Esophagus squamous epithelium (tissue), 5 donors: ENCODE measurements at regions not wholly inside any gene's neighbourhood (a gene's known extent, or its start where the extent isn't known, plus 50 kb on each side); places are given as distances from the start of the nearest gene placed in this dataset.
"Not testable (repeated sequence)": the region's sequence is repeated elsewhere in the genome, so short reads cannot be mapped to it uniquely, and the experiment has no call there.

ENCODE experiments used
- DNase-seq: peaks from one replicate; lab custom pipeline; 2025; lab: John Stamatoyannopoulos, UW
- H3K27ac ChIP-seq, 4 donors: fragments of 200-600 bp; sonication (generic); one replicate each; pipeline ENCODE4 v1.5.1; 2016 to 2019; ENCODE audit warnings: mild to moderate bottlenecking in 1 of 4
- H3K27me3 ChIP-seq, 4 donors: fragments of 200-600 bp; sonication (generic); 1 replicate in 3 of 4; 2 replicates in 1 of 4; pipeline versions ENCODE4 v1.5.1 to v1.6.0; 2017 to 2021; ENCODE audit warnings: antibody characterized with exemption in 1 of 4
- H3K36me3 ChIP-seq, 3 donors: fragments of 200-600 bp; sonication (generic); one replicate each; pipeline ENCODE4 v1.5.1; 2016 to 2019
- H3K4me1 ChIP-seq, 3 donors: fragments of 200-600 bp; sonication (generic); one replicate each; pipeline ENCODE4 v1.5.1; 2017 to 2019
- H3K4me3 ChIP-seq, 4 donors: fragments of 200-600 bp; sonication (generic); 1 replicate in 3 of 4; 2 replicates in 1 of 4; pipeline ENCODE4 v1.5.1; 2016 to 2019; ENCODE audit warnings: mild to moderate bottlenecking in 2 of 4, moderate library complexity in 1 of 4
- H3K9me3 ChIP-seq, 3 donors: fragments of 200-600 bp; sonication (generic); one replicate each; pipeline ENCODE4 v1.5.1; 2016 to 2019
- POLR2A ChIP-seq, 4 donors: fragments of 450-650 bp; IDR thresholded peaks; one replicate each; pipeline ENCODE4 v1.6.1; 2017; ENCODE audit warnings: antibody characterized with exemption in 4 of 4, mild to moderate bottlenecking in 4 of 4, moderate library complexity in 3 of 4
- WGBS, 2 donors: methylation state at CpG; one replicate each; pipeline ENCODE4 v1.1.5; 2018; 5-methylcytosine and 5-hydroxymethylcytosine counted together
- intact Hi-C: fragments of 100-400 bp; cut with DNase I; formaldehyde crosslinking; loops from one replicate; pipeline ENCODE4 v1.15.0; 2022
- TF ChIP-seq, protein P1 (sequence below), 6 experiments: fragments of 450-650 bp in 4 of 6; fragments of 200-600 bp in 2 of 6; sonication (generic) in 2 of 6; IDR thresholded peaks; one replicate each; pipeline ENCODE4 v1.5.1; 2016 to 2019; ENCODE audit warnings: antibody characterized with exemption in 6 of 6, mild to moderate bottlenecking in 4 of 6, moderate library complexity in 4 of 6
- donor health status: DM: yes; HTN: yes; CAD: no.

DNA sequence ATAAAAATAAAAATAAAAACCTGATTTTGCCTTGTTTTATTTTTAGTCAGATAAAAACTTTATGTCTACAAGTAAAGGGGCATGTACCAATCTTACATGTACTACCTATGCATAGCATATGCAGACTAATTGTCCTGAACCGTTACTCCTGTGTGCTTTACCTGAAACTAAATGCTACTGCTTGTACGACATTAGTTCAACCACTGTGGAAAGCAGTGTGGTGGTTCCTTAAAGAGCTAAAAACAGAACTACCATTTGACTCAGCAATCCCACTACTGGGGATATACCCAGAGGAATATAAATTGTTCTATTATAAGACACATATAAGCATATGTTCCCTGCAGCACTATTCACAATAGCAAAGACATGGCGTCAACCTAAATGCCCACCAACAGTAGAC, 426.0 kb upstream of the PMFBP1 start:
- Histone ChIP-seq H3K27me3 (no peaks in the 10 kb centered on the region), H3K36me3 (no peaks in the 10 kb centered on the region), H3K27ac (no peak overlapping the region), H3K9me3 (no peaks in the 10 kb centered on the region), H3K4me3 (no peak overlapping the region), H3K4me1 (no peaks in the 10 kb centered on the region)
- TF ChIP-seq, protein P1, sequence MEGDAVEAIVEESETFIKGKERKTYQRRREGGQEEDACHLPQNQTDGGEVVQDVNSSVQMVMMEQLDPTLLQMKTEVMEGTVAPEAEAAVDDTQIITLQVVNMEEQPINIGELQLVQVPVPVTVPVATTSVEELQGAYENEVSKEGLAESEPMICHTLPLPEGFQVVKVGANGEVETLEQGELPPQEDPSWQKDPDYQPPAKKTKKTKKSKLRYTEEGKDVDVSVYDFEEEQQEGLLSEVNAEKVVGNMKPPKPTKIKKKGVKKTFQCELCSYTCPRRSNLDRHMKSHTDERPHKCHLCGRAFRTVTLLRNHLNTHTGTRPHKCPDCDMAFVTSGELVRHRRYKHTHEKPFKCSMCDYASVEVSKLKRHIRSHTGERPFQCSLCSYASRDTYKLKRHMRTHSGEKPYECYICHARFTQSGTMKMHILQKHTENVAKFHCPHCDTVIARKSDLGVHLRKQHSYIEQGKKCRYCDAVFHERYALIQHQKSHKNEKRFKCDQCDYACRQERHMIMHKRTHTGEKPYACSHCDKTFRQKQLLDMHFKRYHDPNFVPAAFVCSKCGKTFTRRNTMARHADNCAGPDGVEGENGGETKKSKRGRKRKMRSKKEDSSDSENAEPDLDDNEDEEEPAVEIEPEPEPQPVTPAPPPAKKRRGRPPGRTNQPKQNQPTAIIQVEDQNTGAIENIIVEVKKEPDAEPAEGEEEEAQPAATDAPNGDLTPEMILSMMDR (IDR thresholded peaks at IDR 0.05): no peak
- TF ChIP-seq POLR2A (IDR thresholded peaks at IDR 0.05): no peak
- intact Hi-C loops: no loop called here
- WGBS, 2 donors: 67 to 89% methylated on average over 3 of the region's 3 CpGs
- DNase-seq: no peak

DNA sequence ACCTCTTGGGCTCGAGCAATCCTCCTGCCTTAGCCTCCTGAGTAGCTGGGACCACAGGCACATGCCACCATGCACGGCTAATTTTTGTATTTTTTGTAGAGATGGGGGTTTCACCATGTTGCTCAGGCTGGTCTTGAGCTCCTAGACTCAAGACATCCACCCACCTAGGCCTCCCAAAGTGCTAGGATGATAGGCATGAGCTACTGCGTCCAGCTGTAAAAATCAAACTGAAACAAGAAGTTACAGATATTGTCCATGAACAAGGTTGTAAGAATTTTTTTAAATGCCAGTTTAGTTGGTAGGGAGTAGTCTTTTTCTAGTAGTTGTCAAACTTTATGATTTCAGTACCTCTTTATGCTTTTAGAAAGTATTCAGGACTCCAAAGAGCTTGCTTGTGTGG, 424.4 kb upstream of the PMFBP1 start:
- Histone ChIP-seq H3K4me1 (no peaks in the 10 kb centered on the region), H3K9me3 (no peaks in the 10 kb centered on the region), H3K27me3 (no peaks in the 10 kb centered on the region), H3K36me3 (no peaks in the 10 kb centered on the region), H3K27ac (no peak overlapping the region), H3K4me3 (no peak overlapping the region)
- no peak for DNase-seq
- WGBS, 2 donors: 90 to 93% methylated on average over 3 of the region's 3 CpGs
- TF ChIP-seq, protein P1 (IDR thresholded peaks at IDR 0.05): no peak
- TF ChIP-seq POLR2A (IDR thresholded peaks at IDR 0.05): no peak
- intact Hi-C loops: no loop called here

DNA sequence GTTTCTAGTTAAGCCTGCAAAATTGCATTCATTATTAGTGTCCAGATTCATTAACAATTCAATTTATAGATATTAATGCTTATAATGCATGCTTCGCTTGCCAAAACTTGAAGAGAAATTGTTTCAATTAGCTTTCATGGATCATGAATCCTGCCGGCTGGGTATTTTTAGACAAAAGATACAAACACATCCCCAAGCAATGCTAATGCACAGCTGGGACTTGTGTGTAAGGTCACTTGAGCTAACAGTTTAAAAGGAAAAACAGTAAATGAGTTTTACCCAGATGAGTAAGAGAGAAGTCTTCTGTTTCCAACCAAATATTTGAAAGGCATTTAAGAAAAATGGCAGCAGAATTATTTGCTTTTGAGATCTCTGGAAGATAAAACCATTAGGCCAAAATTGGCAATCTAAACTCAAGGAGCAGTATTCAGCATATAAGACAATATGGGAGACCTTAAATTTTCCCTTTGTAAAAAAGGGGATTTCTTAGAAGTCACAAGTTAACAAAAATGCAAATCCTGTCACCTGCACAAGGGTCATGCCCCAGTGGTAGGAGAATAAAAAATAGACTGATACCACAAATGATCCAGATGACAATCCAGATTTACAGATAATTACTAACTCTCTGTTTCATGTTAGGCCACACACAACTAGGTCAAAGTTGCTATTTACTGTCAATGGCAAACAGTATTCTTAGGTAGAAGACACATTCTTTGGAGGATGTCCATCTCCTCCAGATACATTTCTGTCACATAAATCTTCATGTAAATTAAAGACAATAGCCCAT, 418.4 kb upstream of the PMFBP1 start:
- DNase-seq: no peak
- Histone ChIP-seq H3K36me3 (no peaks in the 10 kb centered on the region), H3K27ac (no peak overlapping the region), H3K4me3 (no peak overlapping the region), H3K4me1 (no peaks in the 10 kb centered on the region), H3K27me3 (no peaks in the 10 kb centered on the region), H3K9me3 (no peaks in the 10 kb centered on the region)
- 65 to 83% methylated on average over 2 of the region's 2 CpGs for WGBS, 2 donors
- TF ChIP-seq, protein P1 (IDR thresholded peaks at IDR 0.05): no peak
- no peak for TF ChIP-seq POLR2A (IDR thresholded peaks at IDR 0.05)
- intact Hi-C loops: no loop called here

DNA sequence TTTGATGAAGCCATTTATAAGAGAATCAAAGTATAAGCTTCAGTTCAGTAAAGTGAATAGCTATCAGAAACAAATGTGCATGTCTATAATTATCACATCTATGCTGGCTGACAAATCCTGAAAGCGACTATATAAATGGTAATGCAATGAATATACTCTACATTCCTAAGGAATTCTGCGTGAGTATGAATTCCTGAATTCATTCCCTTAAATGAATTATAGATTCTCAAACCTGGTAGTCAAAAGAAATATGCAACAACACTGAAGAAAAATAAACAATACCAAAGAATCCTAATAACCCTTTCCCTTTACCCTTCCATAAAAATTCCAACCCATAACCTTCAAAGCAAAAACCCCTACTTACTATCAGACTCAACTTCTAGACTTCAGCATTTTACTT, 416.6 kb upstream of the PMFBP1 start:
- WGBS, 2 donors: 87 to 96% methylated on average over 2 of the region's 2 CpGs
- TF ChIP-seq, protein P1 (IDR thresholded peaks at IDR 0.05): no peak
- no peak for TF ChIP-seq POLR2A (IDR thresholded peaks at IDR 0.05)
- intact Hi-C loops: no loop called here

DNA sequence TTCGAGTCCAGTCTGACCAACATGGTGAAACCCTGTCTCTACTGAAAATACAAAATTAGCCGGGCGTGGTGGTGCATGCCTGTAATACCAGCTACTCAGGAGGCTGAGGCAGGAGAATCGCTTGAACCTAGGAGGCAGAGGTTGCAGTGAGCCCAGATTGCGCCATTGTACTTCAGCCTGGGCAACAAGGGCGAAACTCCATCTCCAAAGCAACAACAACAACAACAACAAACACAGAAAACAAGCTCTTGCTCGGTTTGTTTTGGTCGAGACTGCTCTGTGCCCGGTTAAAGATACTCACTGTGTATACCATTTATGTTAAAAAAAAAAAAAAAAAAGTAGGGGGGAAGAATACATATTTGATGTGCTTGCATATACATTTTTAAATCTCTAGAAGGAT, 406.1 kb upstream of the PMFBP1 start:
- DNase-seq, intact Hi-C loops, H3K27me3 ChIP-seq, H3K9me3 ChIP-seq, H3K4me1 ChIP-seq, H3K36me3 ChIP-seq, H3K27ac ChIP-seq, H3K4me3 ChIP-seq: not testable (repeated sequence)
- 91 to 97% methylated on average over 9 of the region's 9 CpGs for WGBS, 2 donors

More for the DNA sequence above, 416.6 kb upstream of the PMFBP1 start:
- H3K4me3 ChIP-seq: no peak overlapping the region
- no peaks in the 10 kb centered on the region for H3K4me1 ChIP-seq
- no peak overlapping the region for H3K27ac ChIP-seq
- H3K36me3 ChIP-seq: no peaks in the 10 kb centered on the region
- no peak for DNase-seq
- no peaks in the 10 kb centered on the region for H3K27me3 ChIP-seq
- no peaks in the 10 kb centered on the region for H3K9me3 ChIP-seq
